ENCODE measurements at regions not wholly inside any gene's neighbourhood (a gene's known extent, or its start where the extent isn't known, plus 50 kb on each side); places are given as distances from the start of the nearest gene placed in this dataset.
"Not testable (repeated sequence)": the region's sequence is repeated elsewhere in the genome, so short reads cannot be mapped to it uniquely, and the experiment has no call there.

GRCh38 chr3:28156599-28156998, 84.8 kb upstream of the CMC1 start:
- DNase-seq, result not testable (repeated sequence)

GRCh38 chr3:28171962-28172361, 69.5 kb upstream of the CMC1 start:
- DNase-seq, result peak; percentile 25

- no peak for DNase-seq
Observed at GRCh38 chr3:28172748-28173147, 68.7 kb upstream of the CMC1 start.

DNA sequence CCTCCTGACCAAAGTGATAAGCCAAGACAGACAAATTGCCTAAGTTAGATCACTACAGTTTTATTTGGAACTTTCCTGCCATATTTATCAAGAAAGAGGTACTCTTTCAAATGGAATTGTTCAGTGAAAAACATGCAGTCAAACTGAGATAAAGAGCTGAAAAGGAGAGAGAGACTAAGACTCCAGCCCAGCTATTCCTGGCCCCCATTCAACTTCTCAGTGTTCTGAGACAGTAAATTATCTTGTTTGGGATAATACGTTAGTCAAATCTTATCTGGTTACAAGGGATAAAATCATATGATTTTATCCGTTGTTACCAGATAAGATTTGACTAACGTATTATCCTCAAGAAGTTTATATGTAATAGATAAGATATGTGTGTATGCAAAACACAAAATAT, 67.6 kb upstream of the CMC1 start:
- no peak for DNase-seq

DNA sequence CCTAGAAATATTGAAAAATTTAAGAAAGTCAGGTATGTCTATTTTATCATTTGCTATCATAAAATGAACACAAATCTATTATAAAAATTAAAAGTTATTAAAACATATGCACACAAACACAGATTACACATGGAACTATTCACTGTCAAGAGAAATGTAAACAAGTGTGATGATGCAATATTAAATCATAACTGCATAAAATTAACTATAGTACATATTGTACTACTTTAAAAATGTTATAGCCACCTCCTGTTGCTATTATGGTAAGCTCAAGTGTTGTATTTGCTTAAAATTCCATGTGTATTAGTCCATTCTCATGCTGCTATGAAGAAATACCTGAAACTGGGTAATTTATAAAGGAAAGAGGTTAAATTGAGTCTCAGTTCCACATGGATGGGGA, 54.7 kb upstream of the CMC1 start:
- DNase-seq, result no peak

- no peak for DNase-seq
Observed at GRCh38 chr3:28188686-28189085, 52.7 kb upstream of the CMC1 start.

- no peak for DNase-seq
Observed at GRCh38 chr3:28191363-28191762, 50.1 kb upstream of the CMC1 start.
